Activated naive CD4-positive, alpha-beta T cell (primary cell): ENCODE measurements at regions not wholly inside any gene's neighbourhood (a gene's known extent, or its start where the extent isn't known, plus 50 kb on each side); places are given as distances from the start of the nearest gene placed in this dataset.

ENCODE experiments used
- DNase-seq, 4 experiments: peaks; one replicate each; lab custom pipeline; 2025; lab: John Stamatoyannopoulos, UW

DNA sequence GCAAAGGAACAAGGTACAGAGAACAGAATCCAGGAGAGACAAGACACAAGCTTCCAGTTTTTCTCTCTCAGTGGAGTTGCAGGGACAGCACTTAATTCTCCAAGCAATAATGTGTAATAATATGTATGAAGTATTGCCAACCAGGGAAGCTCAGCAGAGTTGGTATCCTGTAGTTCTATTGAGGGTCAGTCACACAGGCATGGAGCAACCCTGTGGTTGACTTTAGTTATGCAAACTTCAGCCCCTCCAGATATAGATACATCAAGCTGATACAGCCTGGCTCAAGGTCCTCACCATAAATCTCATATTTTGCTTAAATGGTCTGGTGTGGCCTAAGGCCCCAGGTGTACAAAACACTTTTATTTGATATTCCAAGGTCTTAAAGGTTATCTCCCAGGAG is 248.6 kb upstream of the EPHA5 start:
- DNase-seq = no peak

DNA sequence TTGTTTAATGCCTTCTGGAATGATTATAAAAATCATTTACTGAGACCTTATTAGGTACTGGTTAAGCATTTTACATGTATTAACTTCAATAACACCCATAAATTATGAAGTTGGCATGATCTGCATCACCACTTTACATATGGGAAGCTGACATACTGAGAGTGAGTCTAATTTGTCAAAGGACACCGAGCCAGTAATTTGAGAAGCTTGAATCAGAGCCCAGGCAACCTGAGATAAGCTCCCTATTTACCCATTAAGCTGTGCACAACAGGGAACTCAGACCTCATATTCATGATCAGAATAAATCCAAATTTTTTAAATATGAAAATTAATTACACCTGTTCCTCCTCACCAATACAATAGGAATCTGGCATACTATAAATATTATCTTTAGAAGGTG is 247.9 kb upstream of the EPHA5 start:
- DNase-seq = no peak

DNA sequence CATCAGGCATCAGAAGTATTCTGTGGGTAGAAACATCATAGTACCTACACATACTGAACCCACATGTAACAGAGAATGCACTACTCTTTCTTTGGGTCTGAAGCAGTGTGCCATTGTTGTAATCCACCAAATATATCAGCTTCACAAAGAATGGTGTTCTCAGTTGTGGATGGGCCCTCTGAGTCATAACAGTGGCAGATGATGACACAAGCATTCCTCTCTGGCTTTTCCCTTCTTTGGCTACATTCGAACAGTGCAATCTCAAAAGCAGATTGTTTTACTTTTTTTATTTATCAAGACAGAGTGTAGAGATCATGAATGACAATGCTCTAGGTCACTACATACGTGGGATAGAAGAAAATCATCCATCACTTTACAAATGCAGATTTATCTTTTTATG is 247.2 kb upstream of the EPHA5 start:
- no peak for DNase-seq

DNA sequence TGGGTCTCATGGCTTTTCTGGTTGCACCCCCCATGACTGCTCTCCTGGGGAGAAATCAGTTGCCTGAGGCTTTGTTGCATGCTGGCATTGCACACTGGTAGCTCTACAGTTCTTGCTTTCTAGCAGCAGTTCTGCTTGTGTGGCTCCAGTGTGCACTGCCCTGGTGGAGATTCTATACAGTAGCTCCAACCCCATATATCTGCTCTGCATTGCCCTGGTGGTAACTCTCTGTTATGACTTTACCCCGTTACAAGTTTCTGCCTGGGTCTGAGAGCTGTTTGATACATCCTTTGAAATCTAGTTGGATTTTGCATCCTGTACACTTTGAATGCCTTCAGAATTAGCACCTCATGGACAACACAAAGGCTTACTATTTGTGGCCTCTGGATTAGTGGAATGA is 241.4 kb upstream of the EPHA5 start:
- no peak for DNase-seq

DNA sequence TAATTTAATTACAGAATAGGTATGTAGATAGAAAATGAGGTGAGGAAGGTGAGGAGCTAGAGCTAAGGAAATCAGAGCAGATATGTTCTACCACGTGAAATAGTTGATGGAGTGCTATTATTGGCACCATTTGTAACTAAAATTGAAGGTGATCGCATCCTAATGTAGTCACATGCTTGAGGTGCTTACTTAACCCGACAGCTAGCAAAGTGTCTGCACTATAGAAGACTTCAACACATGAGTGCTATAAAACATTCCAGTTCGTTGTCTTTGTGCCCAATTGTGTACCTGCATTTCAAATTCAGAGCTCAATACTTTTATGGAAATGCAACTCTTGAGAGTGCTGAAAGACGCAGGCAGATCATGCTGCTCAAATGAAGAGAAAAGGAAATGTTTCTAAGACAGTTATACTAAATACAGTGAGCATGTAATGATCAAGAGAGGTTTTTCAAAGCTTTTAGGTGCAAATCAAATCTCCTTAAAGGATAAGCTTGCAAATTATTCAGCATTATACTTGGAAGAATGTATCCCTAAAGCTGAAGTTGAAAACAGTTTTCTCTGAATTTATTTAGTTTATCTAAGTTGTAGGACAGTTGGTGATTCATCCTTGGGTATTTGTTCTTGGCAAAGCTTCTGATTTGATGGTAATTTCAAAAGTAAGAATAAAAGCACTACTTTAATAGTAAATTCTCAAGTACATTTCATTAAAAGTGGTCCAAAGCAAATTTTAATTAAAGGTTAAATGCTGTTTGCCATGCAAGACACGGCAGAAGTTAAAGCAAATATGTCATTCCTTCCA is 223.9 kb upstream of the EPHA5 start:
- DNase-seq = no peak

DNA sequence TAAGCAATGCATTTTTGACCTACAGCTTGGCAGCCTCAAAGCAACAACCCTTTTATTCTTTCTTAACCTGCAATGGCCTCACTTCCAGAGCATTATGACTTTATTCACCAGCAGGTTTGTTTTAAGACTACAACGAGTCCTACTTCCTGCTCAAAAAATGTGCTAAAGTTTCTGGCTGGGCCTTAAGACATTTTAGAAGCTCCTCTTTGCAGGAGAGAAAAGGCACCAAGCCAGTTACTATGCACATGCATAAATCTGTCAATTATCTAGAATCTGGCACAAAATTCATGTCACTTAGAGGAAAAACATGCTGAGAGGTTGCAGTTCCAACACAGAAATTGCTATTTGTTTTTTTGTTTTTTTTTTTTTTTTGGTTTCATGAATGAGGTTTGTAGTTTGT is 223.0 kb upstream of the EPHA5 start:
- no peak for DNase-seq

DNA sequence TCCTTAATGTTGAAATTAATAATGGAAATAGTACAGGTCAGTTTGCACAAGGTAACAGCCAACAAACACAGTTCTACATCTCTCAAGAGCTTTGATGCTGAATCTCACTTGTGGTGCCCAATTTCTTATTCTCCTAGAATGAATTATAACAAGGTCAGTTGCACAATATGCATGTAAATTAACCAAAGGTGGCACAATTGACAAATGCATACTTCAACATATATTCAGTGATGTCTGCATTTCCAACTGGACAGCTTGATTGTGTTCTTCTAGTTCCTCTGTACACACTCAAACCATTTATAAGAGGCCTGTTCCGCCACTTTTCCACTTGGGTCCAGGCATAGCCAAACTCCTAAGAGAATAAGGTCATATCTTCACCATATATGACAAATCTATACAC is 210.3 kb upstream of the EPHA5 start:
- no peak for DNase-seq

DNA sequence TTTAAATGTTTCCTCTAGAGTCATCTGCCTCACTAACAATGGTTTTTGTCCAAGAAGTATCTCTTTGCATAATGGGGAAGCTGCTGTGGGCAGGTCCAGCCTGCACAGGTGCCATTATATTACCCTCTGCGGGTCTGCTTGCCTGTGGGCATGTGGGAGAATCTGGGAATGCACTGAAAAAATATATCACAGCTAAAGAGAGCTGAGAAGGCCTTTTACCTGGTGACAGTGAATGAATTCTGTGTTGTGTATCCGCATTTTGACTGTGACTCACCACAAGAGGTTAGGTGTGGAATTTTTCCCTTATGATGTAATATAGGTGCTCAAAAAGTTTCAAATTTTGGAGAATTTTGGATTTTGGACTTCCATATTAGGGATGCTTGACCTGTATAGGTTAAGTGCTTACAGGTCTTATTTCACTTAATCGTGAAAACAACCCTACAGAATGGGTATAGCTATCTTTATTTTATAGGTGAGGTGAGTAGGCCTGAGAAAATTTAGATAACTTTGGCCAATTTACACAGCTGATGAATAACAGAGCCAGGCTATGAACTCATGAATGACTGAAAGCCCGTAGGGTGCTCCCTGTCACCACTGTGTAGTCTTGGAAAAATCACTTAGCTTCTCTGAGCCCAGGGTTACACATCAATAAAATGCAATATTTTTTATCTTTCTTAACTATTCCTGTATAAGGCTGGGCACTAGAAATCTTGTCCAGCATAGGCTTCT is 198.0 kb upstream of the EPHA5 start:
- DNase-seq = no peak

DNA sequence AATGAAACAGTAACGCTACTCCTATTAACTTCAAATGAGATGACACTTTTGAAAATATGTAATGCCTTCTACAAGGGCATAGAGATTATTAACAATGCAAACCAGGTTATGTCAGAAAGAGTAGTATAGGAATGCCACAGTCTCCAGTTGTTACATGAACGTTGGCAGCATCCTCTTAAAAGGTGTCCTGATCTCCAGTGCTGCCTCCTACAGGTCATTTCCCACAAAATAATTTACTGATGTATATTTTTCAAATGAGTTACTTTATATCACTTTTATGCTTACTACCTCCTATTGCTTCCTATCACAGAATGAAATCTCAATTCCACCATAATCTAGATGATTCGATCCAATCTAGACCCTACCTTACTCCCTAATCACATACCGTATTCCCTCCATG is 195.2 kb upstream of the EPHA5 start:
- no peak for DNase-seq

DNA sequence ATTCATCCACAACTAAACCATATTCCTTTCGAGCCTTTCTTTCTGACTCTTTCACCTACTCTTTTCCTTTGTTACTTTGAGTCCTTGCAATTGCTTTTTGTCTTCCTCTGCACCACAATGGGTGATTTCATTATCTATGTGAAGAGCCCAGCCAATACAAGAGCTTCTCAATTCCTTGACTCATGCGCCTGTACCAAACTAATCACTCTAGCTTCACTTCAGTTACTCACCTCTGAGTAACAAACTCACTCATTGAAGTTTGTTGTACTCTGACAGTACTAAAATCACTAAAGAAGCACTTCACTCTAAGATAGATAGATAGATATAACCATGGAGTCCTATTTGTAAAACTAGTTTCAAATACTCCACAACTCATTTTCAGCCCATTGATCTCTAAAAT is 191.7 kb upstream of the EPHA5 start:
- DNase-seq = no peak

DNA sequence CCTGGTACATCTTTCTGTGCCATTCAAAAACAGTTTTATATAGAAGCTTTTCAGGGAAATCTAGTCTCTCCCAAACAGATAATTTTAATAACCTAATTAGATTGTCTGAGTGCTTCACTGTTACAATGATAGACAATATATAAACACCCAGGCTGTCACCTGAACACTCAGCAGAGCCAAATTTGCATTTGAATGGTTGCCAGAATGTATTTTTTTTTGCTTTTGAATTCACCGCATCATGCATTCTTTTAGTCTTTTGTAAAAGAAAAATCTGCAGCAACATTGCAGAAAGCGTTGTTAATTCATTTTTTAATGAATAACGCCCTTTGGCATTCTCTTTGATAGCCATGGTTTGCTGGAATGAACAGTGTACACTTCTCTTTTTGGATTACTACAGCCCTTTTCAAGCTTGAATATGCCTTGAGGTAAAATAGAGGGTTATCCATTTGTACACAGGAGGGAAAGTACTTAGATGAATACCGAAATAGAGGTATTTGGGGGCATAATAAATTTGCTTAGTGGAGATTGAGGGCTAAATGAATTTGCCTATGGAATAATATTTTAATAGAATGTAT is 175.0 kb upstream of the EPHA5 start:
- no peak for DNase-seq

DNA sequence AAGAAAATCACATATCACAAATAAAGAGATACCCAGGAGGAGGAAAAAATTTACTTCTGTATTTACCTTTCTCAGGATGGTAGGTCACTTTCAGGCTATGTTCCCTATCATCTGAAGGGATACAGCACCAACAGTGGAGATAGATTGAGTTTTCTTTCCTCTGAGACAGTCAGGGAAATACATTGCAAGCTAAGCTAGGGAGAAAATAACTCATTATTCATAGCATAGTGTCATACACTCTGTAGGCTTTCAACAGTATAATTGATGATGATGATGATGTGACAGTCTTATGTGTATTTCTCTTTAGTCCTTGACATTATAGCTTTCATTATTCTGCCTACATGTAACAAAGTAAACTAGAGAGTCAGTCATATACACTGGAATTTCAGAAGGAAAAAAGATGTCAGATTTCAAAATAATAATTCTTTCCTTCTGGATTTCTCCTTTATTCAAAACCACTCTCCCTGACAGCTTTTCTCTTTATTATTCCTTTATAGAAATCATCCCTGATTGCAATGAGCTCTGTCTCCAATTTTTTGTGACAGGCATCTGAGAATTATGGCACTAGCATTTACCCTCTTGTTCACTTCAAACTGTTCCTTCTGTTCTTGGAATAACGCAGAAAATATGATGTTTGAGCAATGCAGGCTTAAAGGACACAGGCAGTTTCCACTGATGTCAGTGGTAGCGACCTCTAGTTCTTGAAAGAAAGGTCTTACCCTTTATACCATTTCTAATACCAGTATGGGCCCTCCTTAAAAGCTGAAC is 169.1 kb upstream of the EPHA5 start:
- DNase-seq = no peak

DNA sequence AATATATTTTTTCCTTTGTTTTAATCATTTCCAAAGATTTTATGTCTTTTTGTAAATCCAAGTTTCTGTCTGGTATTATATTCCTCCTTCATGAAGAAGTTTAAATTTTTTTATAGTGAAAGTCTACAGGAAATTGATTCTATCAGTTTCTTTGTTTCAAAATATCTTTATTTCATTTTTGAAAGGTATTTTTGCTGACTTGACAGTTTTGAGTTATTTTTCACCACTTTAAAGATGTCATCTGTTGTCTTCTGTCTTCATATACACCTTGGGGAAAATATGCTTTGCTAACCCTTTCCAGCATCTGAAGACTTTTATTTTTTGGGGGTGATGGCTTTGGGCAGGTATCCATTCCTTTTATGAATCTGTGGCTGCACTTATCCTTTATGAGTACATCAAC is 164.4 kb upstream of the EPHA5 start:
- no peak for DNase-seq

DNA sequence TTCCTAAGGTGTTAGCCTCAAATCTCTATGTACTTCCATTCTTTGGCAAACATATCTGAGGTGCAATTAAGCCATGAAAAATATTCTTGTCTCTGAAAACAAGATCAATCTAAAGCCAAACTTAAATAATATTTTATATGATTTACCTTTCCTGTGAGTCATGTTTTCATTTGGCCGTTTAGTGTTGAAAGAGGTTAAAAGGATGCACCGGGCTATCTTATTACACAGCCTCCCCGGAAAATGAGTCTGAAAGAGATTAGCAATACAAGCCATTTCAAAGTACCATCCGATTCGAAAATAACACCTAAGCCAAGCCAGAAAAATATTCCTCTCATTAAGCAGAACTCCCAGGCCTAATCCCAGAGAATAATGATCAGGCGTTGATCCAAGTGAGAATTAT is 161.5 kb upstream of the EPHA5 start:
- DNase-seq = no peak

DNA sequence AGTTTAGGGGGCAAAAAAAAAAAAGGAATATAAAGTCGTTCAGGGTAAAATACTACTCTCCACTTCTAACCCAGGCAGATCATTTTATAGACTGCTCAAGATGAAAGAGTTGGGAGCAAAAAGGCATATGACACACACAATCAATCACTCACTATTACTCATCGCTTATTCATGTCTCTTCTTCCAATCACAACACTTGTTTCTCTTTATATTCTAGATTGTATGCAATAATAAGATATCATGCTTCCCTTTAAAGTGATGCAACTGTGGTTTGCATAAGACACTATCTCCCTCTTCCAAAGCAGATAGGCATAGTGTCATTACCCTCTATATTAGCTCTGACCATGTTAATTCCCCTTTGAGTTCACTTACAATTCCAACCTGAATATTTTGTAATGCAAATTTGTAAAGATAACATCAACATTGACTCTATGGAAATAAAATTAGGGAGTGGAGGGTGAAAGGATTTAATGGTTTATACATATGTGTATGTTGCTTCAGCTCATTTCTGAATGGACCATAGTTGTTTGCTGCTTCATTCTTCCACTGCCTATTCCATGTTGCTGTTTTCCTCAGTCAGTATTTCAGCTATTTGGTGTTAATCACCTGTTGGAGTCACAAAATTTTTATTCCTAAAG is 154.9 kb upstream of the EPHA5 start:
- no peak for DNase-seq

DNA sequence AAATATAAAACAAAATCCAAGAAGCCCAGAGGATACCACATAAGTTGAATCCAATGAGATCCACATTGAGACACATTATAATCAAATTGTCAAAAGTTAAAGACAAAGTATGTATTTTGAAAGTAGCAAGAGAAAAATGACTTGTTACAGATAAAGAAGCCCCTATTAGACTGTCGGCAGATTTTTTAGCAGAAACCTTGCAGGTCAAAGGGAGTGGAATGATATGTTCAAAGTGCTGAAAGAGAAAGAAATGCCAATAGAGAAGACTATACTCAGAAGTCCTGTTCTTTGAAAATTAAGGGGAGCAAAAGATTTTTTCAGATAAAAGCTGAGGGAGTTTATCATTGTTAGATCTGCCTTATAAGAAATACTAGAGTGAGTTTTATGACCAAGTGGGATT is 148.9 kb upstream of the EPHA5 start:
- no peak for DNase-seq

DNA sequence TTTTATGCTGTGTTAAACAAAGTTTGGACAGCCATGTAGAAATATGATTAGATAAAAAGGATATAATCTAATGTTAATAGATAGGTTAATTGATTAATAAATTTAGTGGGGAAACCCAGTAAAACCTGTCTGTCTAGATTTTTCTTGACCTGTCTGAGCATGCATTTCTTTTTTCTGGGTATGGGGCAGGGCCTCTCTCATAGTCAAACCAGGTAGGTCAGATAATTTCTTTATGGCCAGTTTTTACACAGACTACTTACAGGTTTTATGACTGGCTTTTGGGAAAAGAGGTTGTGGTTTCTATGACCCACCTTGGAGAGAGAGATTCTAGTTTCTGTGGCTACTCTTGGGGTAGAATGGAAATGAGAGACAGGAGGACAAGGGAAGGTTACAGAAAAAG is 135.6 kb upstream of the EPHA5 start:
- DNase-seq = no peak

DNA sequence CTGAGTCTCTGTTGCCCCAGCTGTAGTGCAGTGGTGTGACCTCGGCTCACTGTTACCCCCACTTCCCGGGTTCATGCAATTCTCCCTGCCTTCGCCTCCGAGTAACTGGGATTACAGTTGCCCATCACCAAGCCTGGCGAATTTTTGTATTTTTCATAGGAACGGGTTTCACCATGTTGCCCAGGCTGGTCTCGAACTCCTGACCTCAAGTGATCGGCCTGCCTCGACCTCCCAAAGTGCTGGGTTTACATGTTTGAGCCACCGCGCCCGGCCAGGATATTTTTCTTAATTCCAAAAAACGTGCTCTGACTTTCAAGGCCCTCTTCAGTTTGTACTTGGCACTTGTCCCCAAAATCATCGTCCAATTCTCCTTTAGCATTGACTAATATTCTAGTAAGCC is 129.2 kb upstream of the EPHA5 start:
- no peak for DNase-seq

DNA sequence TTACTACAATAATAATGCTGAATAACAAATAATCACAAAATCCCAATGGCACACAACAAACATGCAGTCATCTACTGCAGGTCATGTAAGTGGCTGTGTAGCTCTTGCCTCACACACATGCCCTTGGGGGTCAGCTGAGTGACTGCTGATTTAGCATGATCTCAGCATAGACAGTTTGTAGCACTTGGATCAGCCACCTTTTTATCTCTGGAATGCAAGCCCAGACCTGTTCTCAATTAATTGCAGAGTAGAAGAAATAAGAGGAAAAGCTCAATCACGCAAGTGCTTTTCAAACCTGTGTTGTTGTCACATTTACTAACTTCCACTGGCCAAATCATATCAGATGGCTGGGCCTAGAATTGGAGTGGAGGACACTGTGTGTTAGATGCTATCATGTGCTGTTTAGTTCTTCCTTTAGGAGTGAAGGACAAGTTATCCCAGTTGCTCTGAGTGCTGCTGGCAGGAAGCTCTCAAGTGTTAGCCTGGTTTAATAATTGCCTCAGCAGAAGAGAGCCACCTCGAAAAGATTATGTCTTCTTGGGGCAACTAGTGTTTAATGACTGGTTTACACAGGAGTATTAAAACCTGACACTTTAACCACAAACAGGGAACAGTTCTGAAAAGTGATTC is 128.3 kb upstream of the EPHA5 start:
- no peak for DNase-seq

DNA sequence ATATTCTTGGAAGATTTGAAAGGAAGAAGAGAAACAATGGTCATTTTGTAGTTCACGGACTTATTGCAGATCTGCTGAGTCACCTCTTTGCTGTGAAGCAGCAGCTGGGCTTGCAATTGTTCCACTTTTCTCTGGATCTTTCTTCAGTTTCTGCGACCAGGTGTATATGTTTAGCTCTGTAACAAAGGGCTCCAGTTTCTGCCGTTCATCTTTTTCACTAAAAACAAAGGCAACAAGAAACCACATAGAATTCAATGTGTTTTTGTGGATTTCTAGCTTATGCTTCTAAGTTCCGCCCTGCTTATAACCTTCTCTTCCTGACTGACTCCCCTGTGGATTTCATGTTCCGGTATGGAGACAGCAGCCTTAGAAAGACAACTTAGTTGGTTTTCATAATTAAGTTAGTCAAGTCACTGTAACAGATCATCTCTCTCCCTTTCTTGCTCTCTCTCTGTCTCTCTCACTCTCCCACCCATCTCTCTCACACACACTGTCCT is 121.6 kb upstream of the EPHA5 start:
- DNase-seq = no peak

DNA sequence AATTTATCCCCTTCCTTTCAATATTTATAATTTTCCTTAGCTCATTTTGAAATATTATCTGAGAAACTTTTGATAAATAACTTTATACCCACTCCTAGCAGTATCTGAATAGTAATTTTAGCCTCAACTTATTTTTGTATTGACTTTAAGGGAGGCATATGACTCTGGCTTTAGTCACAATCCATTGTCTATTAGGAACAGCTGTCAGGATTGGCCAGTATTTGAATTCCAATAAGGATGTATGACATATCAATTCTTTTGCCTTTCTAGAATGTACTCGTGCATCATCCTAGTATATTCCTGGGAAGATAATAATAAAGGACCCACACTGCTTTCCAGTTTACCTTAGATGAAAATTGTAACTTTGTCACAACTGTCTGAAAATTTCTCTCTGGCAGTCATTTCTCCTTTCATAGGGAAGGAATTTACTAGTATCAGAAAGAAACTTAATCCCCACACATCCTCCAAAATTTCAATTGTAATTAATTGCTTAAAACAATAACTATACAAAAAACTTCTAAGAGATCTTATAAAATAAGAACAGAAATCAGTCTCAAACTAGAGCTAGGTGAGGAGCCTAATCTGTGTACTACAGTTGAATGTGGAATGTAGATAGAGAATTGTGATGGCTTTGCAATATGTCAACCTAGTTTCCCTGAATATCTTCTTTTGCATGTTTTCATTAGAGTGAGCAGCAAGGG is 121.0 kb upstream of the EPHA5 start:
- no peak for DNase-seq
